GM19240 (cell line): ENCODE measurements at regions not wholly inside any gene's neighbourhood (a gene's known extent, or its start where the extent isn't known, plus 50 kb on each side); places are given as distances from the start of the nearest gene placed in this dataset.

ENCODE experiments used
- DNase-seq: peaks from one replicate; pipeline ENCODE4 v3.0.0; 2011; ENCODE audit warnings: low spot score; ENCODE audit not compliant: insufficient read length

DNA sequence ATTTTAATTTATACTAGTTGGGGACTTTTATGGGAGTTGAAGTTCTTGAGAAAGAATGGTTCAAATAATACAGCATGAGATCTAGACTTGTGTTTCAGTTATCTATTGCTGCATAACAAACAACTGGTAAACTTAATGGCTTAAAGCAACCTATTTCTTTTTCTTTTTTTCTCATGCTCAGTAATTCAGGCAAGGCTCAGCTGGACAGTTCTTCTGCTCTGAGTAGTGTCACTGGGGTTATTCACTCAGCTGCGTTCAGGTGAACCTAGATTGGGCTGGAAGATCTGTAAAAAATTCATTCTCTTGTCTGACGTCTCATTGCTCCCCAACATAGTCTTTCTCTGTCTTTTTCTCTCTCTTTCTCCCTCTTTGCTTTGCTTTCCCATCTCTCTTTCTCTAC is 291.7 kb downstream of the GBA3 start:
- no peak for DNase-seq

DNA sequence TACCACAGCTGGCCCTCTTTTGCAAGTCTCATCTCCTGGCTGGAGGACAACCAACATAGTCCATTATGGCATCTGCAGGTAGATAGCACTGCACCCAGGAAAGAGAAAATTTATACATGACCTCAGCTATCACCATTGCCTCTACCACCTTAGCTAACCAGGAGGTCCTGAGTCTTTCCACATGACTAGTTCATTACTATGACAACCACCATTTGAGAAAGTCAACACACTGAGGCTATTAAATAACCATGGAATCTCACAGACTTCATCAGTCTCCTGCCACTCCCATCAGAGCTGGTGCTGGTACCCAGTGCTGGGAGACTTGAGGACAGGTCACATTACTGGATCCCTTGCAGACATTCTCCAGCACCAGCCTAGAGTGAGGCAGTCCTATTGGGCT is 285.9 kb downstream of the GBA3 start:
- no peak for DNase-seq

DNA sequence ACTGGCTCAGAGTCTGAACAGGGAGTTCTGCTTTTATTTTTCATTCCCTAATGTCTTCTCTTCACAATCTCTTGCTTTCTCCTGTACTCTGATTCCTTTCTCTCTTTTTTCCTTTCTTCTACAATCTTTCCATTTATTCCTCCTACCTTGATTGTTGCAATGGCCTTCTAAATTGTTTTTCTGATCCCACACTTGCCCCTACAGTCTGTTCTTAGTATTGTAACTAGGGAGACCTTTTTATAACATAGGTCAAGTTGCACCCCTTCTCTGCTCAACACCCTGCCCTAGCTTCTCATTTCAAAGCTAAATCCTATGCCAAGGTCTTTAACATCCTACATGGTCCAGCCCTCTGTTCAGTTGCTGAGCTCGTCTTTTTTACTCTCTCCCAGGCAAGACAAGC is 277.9 kb downstream of the GBA3 start:
- DNase-seq, result no peak

DNA sequence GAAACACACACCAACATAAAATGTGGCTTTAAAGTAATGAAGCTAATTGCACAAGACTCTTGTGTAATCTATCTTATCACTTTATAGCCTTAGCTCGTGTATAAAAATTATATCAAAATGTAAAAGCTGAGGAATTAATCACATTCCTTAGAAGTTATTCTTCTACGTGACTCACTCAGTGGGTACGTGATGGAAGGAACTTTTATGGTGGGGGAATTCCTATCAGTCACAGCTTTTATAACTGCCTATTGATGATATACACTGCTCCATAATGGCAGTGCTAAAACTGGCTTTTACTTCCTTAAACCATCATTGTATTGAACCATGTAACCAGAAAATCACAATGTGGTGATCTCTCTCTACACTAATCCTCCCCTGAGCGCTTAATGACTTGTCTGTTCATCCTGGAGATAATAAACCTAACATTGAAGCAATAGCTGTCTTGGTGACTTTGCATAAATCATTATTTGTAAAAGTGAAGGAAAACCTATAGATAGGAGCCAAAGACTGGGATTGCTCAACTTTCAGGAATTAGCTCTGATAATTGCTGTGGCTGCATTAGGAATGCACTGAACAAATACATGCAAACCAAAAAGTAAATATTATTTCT is 276.7 kb downstream of the GBA3 start:
- DNase-seq, result no peak

DNA sequence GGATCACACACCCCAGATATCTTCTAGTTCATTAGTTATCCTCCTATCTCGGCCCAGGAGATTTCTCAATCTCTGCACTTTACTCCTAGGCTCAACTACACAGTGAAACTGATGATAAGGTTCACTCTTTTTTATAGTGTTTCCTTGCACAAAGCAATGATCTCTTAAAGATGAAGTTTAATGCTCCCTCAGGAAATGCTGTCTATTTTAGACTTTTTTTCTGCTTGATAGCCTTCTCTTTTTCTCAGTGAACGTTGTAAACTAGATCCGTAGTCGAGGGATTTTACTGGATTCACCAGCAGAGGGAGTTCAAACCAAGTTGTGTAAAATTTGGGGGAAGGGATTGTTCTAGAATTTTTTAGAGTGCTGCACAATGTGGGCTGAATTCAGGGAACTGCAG is 269.6 kb downstream of the GBA3 start:
- DNase-seq, result no peak

DNA sequence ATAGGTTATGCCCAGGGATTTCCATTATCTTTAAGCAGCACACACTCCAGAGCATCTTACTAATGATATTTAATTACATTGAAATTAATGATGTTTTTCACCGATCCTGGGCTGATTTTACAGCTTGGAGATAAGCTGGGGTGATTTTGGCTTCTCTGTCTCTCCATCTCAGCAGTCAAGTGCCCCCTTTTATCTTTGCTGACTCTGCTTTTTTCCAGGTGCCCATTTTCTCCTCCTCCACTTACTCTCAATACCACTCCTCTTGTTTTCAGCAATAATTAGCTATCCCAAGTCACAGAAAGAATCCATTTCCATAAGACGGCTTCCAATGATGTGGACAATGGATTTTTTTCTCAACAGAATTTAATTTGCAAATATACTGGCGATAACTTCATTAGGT is 266.7 kb downstream of the GBA3 start:
- DNase-seq, result no peak

DNA sequence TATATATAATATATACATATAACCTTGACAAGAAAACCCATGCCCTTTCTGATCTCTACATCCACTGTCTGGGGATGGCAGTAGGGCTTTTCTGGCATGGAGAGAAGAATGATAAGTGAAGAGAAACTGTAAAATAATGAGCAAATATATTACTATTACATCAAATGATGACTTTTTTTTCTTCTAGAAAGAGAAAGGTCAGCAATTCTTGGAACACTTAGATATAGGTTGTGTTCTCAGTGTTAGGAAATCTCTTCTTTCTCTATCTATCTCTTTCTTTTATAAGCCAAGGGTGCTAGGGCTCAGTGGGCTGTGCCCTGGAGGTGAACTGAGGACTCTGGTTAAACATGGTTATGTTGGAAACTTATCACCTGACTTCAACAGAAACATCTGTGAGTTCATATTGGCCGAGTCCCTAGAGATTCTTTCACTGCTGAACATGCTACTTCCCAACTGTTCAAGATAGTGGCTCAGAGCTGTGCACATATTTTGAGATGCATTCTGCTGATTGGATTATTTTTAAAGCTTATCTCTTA is 265.1 kb downstream of the GBA3 start:
- DNase-seq, result no peak

DNA sequence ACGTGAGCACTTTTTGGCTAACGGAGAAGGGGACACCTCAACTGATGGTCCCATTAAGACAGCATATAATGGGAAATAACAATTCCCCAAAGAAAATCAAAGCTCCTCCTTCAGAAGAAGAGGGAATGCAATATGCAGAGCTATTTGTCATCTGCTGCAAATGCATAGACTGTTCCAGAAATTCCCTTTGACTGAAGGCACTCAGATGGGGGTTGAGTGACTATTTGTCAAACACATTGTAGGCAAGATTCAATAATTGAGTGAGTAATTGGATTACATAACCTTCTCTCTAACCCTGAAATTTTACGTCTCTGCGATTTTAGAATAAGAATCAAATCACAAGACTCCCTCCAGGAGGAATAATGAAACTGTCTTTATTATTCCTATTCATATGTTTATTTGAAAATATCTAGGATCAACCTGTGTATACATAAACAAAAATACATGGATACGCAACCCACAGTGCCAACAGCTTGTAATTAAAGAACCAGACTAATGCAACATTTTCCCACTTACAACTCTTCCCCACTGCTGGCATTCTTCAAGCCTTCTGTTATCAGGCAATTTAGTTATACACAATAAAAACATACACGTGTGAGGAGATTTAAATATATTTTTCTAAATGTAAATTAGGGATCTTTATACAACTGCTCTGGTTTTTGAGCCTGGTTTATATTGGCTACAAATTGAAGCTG is 256.6 kb downstream of the GBA3 start:
- DNase-seq, result no peak

DNA sequence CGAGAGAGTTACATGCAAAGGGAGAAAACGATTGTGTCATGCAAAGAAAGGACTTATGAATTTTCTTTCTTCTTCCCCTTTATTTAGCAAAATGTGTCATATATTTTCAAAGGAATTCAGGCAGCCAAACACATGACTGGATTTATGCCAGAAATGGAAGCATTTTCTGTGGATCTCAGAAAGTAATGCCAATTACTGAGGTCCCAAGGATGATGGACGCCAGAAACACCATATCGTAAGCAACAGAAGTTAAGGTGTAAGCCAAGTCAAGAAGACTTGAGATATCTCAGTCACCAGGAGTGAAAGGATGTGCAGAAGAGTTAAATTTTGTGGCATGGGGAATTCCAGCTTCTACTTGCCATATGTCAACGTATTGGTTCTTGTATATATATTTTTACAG is 255.1 kb downstream of the GBA3 start:
- no peak for DNase-seq

DNA sequence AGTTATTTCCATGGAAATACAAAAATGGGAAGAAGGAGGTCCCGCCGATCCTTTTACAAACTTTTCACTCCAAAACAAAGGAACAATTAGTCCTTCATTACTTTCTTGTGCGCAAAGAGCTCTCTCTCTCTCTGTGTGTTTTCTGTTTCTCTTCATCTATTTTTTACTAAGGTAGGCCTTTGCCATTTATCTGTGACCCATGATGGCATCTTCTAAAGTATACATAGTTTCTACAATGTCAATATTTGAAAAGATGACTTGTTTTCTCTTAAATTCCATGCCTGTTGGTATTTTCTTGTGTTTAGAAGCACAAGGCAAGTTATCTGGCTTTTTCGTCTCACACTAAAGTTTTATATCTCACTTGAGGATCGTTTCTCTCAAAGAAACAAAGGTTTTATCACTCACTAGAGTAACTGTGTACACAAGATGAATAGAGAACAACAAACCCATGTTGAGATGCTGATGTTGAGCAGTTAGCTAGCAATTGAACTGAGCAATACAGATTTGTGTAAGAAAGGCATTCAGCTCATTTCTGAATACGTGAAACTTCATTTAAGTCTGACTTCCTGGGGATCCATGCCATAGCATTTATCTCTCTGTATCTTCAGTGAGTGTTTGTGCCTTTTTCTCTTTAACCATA is 250.3 kb downstream of the GBA3 start:
- no peak for DNase-seq

DNA sequence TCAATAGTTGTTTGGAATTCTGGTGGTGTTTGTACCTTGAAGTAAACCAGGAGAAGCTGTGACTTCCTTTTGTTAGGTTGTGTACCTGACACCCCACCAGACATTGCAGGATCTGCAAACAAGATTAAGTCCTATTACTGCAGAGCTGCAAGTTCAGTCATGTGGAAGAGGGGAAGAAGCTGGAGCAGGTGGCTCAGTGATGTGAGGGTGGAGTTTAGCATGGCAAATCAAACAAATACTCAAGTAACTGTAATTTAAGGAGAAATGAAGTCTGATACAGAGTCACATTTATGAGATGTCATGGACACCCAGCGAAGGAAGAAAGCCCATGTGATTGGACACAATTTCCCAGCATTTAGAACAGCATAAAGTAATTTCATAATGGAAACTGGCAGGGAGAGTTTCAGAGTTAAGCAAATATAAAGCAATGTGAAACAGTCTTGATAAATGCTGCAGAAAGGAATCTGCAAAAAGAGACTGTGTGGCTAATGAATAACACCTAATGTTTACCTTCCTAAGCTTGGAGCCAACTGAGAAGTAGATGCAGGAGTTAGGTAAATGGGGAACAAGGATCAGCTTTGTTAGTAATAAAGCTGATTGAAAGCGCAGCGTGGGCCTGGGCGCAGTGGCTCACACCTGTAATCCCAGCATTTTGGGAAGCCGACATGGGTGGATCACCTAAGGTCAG is 249.1 kb downstream of the GBA3 start:
- DNase-seq, result no peak

DNA sequence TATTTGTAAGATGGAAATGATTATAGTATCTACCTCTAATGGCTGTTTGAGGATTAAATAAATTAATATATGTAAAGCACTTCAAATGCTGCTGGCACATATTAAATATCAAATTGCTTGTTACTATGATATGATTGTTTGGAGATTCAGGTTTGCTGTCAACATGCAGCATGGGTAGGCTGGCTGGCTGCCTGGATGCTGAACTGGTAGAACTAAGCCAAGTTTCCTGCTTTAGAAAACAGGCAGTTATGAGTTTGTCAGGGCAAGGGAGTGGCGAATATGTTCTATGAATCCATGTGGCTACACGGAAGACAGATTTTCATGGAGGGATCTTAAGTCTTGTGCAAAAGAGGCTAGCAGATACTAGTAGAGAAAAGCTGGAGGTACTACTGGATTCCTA is 239.6 kb downstream of the GBA3 start:
- no peak for DNase-seq

DNA sequence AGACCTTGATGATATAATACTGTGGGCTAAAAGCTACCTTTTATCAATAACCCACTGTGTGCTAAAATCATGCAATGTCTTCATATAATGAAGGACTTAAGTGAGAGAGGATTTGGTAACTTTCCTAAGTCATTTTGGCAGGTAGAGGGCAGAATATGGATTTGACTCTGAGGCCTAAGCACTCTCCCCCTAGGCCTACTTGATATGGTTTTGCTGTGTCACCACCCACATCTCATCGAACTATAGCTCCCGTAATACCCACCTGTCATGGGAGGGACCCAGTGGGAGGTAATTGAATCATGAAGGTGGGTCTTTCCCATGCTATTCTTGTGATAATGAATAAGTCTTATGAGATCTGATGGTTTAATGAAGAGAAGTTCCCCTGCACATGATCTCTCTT is 229.7 kb downstream of the GBA3 start:
- no peak for DNase-seq

DNA sequence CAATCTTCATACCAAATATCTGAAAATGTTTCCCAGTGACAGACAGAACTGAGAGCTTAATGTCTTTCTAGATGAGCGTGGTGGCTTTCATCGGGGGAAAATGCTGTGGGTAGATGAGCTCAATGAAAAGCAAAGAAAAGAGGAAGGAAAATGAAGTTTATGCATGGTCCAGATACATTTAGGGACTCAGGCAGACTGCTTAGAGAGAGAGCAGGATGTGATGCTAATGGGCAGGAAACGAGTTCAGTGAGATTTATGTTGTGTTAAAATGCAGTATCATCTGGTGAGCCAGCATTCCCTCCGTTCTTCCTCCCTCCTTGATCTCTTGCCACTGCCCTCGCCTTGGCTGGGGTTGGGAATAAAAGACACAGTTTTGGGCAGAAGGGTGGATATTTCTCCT is 229.2 kb downstream of the GBA3 start:
- no peak for DNase-seq

DNA sequence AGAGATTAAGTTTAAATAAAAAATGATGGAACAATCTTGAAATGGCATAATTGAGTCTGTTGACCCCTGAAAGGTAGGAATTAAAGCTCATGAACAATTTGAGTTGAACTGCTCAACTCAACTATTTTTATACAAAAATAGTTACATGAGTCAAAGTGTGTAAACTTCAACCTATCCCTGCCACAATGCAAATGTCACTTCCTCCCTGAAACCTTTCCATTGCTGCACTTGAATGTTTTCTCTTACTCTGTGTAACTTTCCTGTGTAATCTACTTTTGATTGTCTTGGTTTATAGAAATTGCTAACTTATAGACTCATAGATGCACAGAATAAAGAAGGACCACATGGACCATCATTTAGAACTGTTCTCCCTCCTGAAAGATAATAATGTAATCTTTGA is 218.5 kb downstream of the GBA3 start:
- no peak for DNase-seq

DNA sequence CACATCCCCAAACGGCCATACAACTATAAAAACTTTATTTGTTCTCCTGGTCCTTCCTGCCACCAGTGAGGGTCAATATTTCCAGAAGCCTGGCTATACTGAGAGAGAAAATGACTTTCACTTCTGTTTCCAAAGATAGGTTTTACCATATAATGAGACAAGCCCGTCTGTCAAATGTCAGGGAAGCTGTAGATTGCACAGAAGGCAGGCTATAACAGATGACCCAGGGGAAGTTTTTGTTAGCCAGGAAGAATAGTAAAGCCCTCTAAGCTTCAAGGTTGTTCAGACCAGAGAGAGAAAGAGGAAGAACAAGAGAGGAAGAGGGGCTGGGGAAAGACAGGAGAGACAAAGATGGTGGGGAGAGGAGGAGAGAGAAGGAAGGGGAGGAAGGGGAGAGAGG is 217.5 kb downstream of the GBA3 start:
- no peak for DNase-seq

DNA sequence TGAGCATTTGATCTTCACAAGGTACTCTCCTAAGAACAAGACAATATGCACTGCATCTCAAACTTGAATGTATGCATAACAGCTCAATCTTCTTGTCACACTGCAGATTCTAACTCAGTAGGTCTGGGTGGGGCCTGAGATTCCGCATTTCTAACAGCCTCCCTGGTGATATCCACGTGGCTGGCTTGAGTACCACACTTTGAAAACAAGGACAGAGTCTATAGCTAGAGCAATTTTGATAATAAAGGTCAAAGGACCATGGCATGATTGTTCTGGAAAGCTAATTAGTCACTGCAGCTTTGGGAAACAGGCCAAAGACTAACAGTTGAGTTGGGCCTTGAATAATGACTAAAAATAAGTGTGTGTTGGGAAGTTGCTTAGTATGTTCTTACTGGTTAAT is 213.3 kb downstream of the GBA3 start:
- no peak for DNase-seq

DNA sequence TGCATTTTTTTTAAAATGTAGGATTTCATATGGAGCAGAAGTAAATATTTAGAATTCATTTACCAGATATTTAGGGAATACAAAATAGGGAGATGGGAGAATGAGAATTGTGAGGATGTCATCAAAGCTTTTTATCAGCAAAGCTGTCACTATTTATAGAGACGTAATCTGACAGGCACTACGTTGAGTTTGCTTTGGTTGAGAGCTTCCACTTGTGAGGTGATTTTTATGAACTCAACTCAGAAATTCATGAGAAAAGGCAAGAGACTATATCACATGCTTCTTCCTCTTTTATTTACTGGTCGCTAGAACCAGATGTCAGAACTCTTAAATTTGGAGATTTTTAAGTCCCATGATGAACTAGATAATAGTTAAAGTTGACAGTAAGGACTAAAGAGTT is 211.2 kb downstream of the GBA3 start:
- DNase-seq, result no peak

DNA sequence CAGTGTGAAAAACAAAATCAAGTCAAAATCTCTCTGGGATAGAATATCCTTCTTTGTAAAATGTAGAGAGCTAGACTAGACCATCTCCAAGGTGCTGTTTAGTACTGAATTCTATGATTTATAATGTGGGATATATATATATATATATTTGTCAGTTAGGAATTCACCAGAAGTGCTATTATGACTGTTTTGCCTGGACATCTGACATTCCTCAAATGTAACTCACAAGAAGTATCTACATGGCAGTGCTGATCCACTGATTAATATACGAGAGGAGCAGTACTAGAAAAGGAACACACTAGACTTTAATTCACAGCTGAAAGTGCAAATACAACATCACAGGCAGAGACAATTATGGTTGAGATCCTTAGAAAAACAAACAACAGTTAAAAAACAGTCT is 208.9 kb downstream of the GBA3 start:
- DNase-seq, result no peak

DNA sequence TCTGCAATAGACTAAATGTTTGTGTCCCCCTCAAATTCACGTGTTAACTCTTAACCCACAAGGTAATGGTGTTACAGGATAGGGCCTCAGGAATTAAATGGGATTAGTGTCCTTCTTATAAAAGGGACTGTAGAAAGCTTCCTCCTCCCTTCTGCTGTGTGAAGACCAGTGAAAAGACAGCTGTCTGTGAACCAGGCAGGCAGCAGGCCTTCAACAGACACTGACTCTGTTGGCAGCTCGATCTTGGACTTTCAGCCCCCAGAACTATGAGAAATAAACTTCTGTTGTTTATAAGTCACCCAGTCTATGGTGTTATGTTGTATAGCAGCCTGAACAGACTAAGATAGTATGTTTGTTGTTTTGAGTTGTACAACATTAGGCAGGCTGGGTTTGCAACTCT is 208.1 kb downstream of the GBA3 start:
- DNase-seq, result no peak

DNA sequence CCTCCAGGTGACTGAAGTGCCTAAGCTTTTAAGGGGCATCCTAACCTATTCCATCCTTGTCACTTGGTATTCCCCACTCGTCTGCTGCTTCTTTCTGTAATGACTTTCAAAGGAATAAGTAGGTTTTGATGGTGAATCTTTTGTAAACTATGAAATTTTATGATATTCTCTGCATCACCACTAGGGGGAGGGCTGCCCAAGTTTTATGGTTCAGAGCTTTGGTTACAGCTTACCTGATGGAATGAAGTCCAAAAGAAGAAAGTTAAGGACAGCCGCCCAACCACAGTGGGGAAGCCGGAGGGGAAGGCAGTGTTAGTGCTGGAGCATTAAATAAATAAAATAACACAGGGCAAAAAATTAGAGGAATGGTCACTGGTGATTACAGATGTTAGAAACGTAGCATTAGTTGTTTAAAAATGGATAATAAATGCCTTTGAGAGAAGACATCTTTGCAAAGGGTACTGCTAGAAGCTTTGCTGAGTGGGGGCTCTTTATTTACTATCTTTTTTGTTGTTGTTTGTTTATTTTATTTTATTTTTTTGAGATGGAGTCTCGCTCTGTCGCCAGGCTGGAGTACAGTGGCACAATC is 204.9 kb downstream of the GBA3 start:
- no peak for DNase-seq

DNA sequence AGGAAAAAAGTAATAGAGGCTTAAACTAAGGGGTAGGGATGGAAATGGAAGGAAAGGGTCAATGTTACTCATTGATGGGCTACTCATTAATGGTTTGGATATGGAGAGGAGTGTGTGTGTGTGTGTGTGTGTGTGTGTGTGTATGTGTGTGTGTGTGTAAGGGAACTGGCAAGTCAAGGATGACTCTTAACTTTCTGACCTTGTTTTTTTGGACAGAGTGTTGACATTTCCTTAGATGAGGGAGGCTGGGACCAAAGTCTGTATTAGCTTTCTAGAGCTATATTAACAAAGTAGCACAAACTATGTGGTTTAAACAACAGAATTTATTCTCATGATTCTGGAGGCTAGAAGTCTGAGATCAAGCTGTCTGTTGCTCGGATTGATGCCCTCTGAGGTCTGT is 202.7 kb downstream of the GBA3 start:
- no peak for DNase-seq
